Astrocyte (in vitro differentiated cells and primary cell): ENCODE measurements at regions not wholly inside any gene's neighbourhood (a gene's known extent, or its start where the extent isn't known, plus 50 kb on each side); places are given as distances from the start of the nearest gene placed in this dataset.

ENCODE experiments used
- EZH2 ChIP-seq: IDR thresholded peaks from 2 replicates; pipeline ENCODE4 v1.6.1; 2012; ENCODE audit warnings: mild to moderate bottlenecking, low read length, inconsistent platforms; ENCODE audit not compliant: insufficient read depth
- TF ChIP-seq, protein P1 (sequence below): IDR thresholded peaks from 2 replicates; pipeline ENCODE4 v1.5.1; 2011; ENCODE audit warnings: low read depth, mild to moderate bottlenecking, inconsistent platforms, low read length, moderate library complexity; ENCODE audit not compliant: insufficient read depth

GRCh38 chr9:28101509-28101908 lies 528.2 kb upstream of the C9orf72 start:
- TF ChIP-seq, protein P1, sequence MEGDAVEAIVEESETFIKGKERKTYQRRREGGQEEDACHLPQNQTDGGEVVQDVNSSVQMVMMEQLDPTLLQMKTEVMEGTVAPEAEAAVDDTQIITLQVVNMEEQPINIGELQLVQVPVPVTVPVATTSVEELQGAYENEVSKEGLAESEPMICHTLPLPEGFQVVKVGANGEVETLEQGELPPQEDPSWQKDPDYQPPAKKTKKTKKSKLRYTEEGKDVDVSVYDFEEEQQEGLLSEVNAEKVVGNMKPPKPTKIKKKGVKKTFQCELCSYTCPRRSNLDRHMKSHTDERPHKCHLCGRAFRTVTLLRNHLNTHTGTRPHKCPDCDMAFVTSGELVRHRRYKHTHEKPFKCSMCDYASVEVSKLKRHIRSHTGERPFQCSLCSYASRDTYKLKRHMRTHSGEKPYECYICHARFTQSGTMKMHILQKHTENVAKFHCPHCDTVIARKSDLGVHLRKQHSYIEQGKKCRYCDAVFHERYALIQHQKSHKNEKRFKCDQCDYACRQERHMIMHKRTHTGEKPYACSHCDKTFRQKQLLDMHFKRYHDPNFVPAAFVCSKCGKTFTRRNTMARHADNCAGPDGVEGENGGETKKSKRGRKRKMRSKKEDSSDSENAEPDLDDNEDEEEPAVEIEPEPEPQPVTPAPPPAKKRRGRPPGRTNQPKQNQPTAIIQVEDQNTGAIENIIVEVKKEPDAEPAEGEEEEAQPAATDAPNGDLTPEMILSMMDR: no peak
- no peak for TF ChIP-seq EZH2
